CD4-positive, alpha-beta T cell treated with Interleukin-2 at 100 ng/mL for 4 hours (primary cell): ENCODE measurements at regions not wholly inside any gene's neighbourhood (a gene's known extent, or its start where the extent isn't known, plus 50 kb on each side); places are given as distances from the start of the nearest gene placed in this dataset.

ENCODE experiments used
- DNase-seq: peaks from one replicate; pipeline ENCODE4 v3.0.0-alpha.2; 2020; ENCODE audit warnings: low spot score

DNA sequence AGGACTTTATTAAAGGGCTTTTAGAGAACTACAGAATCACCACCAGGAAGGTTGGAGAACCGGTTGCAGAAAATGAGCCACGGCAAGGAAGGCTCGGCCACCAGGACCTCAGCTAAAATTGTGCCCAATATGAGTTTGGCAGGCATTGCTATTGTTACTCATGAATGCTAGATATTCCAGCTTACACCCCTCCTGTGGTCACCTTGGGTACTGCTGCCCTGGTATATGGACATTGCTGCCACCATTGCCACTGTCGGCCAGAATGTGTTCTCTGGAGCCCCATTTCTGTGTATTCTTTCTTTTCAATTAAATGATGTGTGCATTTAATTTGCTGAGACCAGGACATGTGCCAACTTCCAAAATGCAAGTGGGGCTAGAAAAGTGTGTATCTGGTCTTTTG is 626.7 kb upstream of the BOD1L1 start:
- DNase-seq, result no peak

GRCh38 chr4:14254926-14255325 is 627.4 kb upstream of the BOD1L1 start:
- no peak for DNase-seq

- no peak for DNase-seq
Measured at GRCh38 chr4:14257903-14258302, 630.4 kb upstream of the BOD1L1 start.

- DNase-seq, result no peak
Measured at GRCh38 chr4:14259936-14260335, 632.4 kb upstream of the BOD1L1 start.

DNA sequence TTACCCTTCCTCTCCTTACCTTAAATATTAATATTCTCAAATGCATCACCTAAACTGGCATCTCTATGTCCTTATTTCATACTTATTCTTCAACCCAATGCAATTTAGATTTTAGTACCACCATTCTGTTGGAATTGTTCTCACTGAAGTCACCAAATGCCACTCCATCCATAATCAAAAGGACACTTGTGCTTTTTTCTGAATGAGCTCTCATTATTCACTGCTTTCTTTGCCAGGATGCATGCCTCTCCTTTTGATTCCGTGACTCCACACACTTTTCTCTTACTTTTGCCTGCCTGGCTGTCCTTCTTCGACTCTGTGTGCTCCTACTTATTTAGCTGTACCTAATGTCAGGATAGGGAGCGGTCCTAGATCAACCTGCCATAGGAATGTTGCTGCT is 633.1 kb upstream of the BOD1L1 start:
- no peak for DNase-seq

- no peak for DNase-seq
Measured at GRCh38 chr4:14262221-14262620, 634.7 kb upstream of the BOD1L1 start.

DNA sequence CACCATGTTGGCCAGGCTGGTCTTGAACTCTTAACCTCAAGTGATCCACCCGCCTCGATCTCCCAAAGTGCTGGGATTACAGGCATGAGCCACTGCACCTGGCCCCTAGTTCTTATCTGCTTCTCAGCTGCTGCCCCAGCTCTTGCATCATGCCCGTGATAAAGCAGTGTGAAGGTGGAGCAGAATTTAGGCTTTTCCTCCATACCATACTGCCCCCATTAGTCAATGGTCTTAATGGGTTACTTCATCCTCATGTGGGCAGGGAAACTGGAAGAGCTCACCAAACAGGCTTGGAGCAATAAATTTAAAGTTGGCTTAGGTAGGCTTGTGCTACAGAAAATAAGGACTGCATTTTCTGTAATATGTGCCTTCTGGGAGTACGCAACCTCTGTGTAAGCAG is 636.9 kb upstream of the BOD1L1 start:
- no peak for DNase-seq

DNA sequence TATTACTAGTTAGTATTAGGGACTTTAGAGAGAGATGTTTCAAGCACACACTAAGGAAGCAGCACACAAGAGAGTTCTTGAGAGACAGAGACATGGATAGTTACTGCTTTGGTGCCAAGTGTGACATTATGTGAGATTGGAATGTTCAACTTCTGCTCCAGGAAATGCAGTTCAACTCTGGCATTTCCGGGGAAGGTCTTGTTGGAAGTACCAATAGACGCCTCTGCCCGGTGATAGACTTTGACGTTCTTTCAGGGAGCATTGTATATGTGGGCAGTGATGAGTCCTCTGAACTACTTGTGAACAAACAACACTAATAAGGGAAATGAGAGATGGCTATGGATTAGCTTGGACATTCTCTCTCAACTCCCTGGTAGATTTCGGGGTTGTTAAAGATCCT is 638.1 kb upstream of the BOD1L1 start:
- no peak for DNase-seq

DNA sequence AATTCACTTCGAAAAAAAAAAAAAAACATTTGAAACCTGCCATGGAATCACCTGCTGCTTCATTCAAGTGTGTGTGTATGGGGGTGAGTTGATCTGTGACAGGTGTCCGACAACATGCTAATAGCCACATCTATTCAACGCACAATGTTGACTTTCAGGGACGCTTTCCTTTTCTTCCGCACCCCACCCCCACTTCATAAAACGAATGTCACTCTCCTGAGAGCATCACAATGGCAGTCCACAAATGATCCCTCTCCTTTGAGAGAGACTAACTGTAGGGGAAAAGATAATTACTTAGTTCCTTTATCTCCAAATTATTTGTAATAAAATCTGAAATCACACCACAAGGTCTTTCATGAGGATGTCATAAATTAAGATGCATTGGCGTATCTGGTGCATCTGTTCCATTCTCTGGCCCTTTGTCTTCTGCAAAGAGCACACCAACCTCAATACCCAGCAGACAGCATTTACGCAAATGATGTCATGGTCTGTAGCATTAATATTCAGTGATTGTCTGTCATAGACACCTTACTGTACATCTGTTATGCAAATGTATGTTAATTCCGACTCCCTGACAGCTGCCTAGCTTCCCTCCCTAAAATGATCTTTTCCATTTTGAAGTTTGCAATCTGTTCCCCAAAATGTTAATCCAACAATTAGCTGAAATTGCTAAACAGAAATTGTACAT is 640.0 kb upstream of the BOD1L1 start:
- no peak for DNase-seq

- peak; percentile 5 for DNase-seq
Measured at GRCh38 chr4:14269824-14270223, 642.3 kb upstream of the BOD1L1 start.

DNA sequence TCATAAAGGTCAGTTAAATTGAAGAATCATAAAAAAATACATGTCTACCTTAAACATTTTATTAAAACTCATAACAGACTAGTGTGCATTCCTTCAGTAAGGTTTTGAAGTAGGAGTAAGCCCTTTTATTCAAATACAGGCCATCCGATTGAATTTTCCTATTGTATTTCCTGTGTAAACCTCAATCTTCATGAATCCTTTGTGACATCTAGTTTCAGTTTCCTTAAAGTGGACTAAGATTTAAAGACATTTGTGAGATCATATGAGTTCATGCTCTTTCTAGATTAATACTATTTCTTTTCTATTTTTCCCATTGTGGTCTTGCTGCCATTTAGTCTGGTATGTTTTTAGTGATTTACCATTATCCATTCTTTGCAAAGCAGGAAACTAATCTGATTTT is 644.7 kb upstream of the BOD1L1 start:
- DNase-seq, result no peak

GRCh38 chr4:14277505-14277904 is 650.0 kb upstream of the BOD1L1 start:
- no peak for DNase-seq

DNA sequence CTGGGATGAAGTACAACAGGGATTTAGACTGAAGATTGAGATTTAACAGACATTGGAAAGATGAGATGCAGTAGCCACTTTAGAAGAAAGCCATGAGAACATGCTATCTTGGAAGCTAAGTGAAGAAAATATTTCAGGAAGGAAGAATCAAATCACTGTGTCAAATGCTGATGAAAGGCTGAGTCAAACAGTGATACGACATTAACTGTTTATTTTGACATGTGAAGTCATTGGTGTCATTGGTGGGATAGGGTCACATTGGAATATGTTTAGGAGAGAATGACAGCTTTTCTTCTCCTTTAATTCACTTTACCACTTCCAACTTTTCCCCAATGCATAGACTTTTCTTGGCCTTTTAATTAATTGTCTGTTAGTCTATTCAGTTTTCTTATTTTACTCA is 653.0 kb upstream of the BOD1L1 start:
- DNase-seq, result no peak

- no peak for DNase-seq
Measured at GRCh38 chr4:14284578-14284977, 657.1 kb upstream of the BOD1L1 start.

DNA sequence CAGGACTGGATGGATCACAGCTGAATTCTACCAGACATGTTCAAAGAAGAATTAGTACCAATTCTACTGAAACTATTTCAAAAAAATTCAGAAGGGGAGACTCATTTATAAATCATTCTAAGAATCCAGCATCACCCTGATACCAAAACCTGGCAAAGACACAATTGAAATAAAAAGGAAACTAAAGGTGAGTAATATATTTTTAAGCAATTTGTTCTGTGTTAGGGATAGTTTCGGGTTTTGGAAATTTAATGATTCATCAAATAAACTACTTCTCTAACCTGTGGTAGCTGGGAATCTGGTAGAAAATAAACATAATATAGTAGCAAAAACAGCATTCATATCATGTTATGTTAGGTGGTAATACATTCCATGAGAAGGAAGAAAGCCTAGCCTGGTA is 662.2 kb upstream of the BOD1L1 start:
- no peak for DNase-seq

DNA sequence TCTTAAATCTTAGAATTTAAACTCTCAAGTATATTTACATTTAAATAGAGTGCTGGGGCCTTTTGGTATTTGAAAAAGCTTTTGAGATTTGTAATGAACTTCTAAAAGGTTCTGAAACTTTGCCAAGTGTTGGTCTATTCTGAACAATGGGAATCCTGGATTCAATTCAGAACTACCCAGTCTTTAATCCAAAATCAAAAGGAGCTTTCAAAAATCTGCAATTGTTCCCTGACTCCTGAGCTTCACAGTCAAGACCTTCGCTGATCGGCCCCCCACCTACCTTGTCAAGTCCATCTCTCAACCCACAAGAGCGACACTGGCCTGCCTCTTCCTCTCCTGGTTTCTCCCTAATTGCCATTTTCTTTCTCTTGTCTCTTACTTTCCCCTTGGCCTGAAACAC is 666.1 kb upstream of the BOD1L1 start:
- no peak for DNase-seq

DNA sequence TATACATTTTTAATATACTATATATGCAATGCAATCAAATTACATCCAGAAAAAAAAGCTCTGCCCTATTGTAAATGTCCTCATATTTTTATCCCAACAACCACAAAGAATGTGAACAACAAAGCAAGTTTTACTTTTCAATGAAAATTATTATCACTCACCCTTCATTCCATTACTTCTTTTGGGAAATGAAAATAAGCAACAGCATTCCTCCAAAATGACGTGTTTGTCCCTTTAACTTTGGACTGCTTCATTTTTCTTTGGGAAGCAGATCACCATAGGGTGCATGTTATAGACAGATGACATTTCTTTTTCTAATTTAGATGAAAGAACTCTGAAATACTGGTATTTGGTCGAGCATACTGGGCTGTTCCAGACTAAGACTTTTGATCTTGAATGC is 667.1 kb upstream of the BOD1L1 start:
- no peak for DNase-seq

GRCh38 chr4:14299166-14299565 is 671.6 kb upstream of the BOD1L1 start:
- DNase-seq, result no peak

DNA sequence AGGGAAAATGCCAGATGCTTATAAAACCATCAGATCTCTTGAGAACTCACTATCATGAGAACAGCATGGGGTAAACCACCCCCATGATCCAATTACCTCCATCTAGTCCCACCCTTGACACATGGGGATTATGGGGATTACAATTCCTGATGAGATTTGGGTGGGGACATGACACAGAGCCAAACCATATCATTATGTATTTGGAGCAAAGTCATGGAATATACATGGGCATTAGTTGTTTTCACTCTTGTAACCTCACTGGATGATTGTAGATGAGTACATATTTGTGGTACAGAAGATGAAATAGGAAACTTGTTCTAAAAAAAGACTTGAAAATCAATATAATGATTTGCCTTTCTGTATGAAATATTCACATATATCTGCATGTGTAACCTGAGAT is 674.5 kb upstream of the BOD1L1 start:
- DNase-seq, result no peak

DNA sequence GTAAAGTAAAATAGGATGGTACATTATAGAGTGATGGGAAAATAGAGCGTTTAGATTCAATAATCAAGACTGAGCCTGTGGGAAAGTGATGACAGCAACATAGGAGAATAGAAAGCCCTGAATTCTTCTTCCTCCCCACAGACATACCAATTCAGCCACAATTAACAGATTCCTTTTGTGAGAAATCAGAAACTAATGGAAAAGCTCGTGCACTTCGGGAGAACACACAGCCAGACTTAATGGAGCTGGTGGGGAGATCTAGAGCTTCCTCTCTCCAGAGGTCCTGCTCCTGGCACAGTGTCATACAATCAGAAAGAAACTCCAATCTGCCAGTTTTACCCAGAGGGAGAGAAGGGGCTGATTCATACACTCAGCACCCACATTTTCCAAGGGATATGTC is 676.3 kb upstream of the BOD1L1 start:
- no peak for DNase-seq

DNA sequence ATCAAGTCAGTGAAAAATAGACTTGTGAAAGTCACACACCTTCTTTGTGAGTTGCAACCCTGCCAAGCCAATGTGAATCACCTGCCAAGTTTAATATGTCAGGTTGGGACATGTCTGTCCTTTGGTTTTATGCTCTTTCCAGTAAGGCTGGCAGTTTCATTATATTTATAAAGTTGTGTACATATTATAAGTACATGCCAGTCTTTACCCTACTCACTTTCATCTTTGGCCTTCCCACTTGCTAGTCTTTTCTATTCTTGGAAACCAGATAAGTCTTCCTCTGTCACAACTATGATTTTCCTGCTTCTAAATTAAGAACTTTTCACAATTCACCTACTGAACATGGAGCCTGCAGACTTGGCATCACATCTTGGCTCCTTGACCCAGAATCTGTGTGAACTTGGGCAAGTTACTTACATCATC is 680.7 kb upstream of the BOD1L1 start:
- DNase-seq, result no peak

- DNase-seq, result no peak
Measured at GRCh38 chr4:14309431-14309830, 681.9 kb upstream of the BOD1L1 start.

DNA sequence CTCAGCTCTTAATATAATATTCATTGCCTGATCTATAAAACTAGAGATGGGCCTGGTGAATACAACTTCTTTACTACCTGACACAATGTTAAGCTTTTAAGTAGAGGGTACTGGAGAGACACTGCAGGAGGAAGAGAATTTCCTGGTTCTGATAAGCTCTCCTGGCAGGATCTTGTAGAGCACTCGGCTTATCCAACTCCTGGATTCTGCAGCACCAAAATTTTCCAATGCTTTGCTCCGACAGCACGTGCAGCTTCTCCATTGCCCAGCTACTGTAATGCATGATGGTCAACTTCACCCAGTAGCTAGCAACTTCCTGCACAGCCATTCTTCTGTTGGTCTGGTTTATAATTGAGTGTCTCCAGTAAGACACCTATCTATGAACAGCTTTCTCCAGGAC is 686.2 kb upstream of the BOD1L1 start:
- no peak for DNase-seq

- DNase-seq, result no peak
Measured at GRCh38 chr4:14315129-14315528, 687.2 kb upstream of the CPEB2 start.

DNA sequence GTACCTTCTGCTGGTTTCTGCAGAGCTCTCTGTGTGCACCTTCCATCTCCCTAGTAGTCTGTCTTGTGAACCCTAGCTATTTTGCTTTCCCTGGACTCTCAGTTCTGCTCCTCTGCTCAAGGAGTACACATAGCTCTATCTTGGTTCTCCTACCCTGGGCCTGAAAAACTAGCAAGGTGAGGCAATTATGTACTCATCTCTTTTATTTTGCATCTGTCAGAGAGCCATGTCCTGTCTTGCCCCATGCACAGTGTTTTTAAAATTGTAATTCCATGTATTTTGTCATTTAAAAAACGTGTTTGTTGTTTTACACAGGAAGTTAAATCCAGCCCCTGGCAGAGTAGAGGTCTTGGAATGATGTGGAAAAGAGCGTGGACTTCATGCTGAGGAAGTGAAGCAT is 684.9 kb upstream of the CPEB2 start:
- no peak for DNase-seq
